ENCODE measurements at regions not wholly inside any gene's neighbourhood (a gene's known extent, or its start where the extent isn't known, plus 50 kb on each side); places are given as distances from the start of the nearest gene placed in this dataset.

- no peak for DNase-seq
- in situ Hi-C loops (cut with MboI; ENCODE audit: low pct_ligation_motif_present in 1 of 4, low pct_unique_long_range_greater_than_20kb in 1 of 4, low sequenced_read_pairs in 3 of 4) (no loop called here), intact Hi-C loops (cut with DNase I; ENCODE audit: low total_unique reads) (no loop called here)
- H3K9me3 ChIP-seq: no peaks in the 10 kb centered on the region
- H3K4me1 ChIP-seq: peaks cover 0 to 4% (median 0%) of the 10 kb centered on the region in 4 donors
- WGBS, 2 donors (ENCODE audit: low coverage in 1 of 2): 21 to 37% methylated on average over 3 to 4 of the region's 4 CpGs
- H3K27ac ChIP-seq: no peak overlapping the region
- no peaks in the 10 kb centered on the region for H3K36me3 ChIP-seq
- TF ChIP-seq POLR2A (IDR thresholded peaks at IDR 0.05) (no peak), POLR2AphosphoS5 (IDR thresholded peaks at IDR 0.05) (no peak), CTCF (IDR thresholded peaks at IDR 0.05) (no peak), EP300 (IDR thresholded peaks at IDR 0.05; ENCODE audit: low read depth) (no peak)
- no peak overlapping the region for H3K4me3 ChIP-seq
- H3K27me3 ChIP-seq: no peaks in the 10 kb centered on the region
These were observed 164.4 kb downstream of the RBM26 start for GRCh38 chr13:79241697-79242096.

GRCh38 chr13:79237981-79238380, 168.1 kb downstream of the RBM26 start:
- no peak overlapping the region for H3K27ac ChIP-seq
- H3K27me3 ChIP-seq: no peaks in the 10 kb centered on the region
- TF ChIP-seq POLR2A (IDR thresholded peaks at IDR 0.05): no peak
- no peak for TF ChIP-seq POLR2AphosphoS5 (IDR thresholded peaks at IDR 0.05)
- no peak for TF ChIP-seq EP300 (IDR thresholded peaks at IDR 0.05; ENCODE audit: low read depth)
- TF ChIP-seq CTCF (IDR thresholded peaks at IDR 0.05): no peak
- H3K9me3 ChIP-seq: no peaks in the 10 kb centered on the region
- H3K4me3 ChIP-seq: no peak overlapping the region
- 58 to 73% methylated on average over 1 to 4 of the region's 4 CpGs for WGBS, 2 donors (ENCODE audit: low coverage in 1 of 2)
- intact Hi-C loops (cut with DNase I; ENCODE audit: low total_unique reads): no loop called here
- no peak for DNase-seq
- H3K4me1 ChIP-seq: peaks cover 0 to 4% (median 0%) of the 10 kb centered on the region in 4 donors
- in situ Hi-C loops (cut with MboI; ENCODE audit: low pct_ligation_motif_present in 1 of 4, low pct_unique_long_range_greater_than_20kb in 1 of 4, low sequenced_read_pairs in 3 of 4): no loop called here
- H3K36me3 ChIP-seq: no peaks in the 10 kb centered on the region

DNA sequence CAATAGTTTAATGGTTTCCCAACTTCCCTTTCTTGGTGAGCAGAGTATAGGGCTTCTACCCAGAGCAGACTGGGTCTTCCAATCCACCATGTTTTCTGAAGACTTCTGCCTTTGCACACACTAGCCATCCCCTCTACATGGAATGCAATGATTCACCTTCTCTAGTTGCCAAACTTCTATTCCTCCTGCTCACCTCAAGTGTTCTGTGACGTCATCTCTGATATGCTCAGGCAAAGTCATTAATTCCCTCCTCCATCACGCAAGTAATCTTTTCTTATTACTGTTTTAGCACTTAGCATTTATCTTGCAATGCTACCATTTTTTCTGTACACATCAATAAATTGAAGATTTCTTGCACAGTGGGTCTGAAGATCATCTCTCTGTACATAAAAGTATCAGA, 174.2 kb downstream of the RBM26 start:
- DNase-seq: no peak
- Histone ChIP-seq H3K27me3 (no peaks in the 10 kb centered on the region), H3K36me3 (no peaks in the 10 kb centered on the region), H3K4me1 (peaks cover 0 to 16% (median 4%) of the 10 kb centered on the region in 4 donors), H3K4me3 (no peak overlapping the region), H3K27ac (no peak overlapping the region), H3K9me3 (no peaks in the 10 kb centered on the region)
- 70 to 83% methylated on average over 2 of the region's 2 CpGs for WGBS, 2 donors (ENCODE audit: low coverage in 1 of 2)
- in situ Hi-C loops (cut with MboI; ENCODE audit: low pct_ligation_motif_present in 1 of 4, low pct_unique_long_range_greater_than_20kb in 1 of 4, low sequenced_read_pairs in 3 of 4): no loop called here
- intact Hi-C loops (cut with DNase I; ENCODE audit: low total_unique reads): no loop called here
- no peak for TF ChIP-seq POLR2A (IDR thresholded peaks at IDR 0.05)
- TF ChIP-seq EP300 (IDR thresholded peaks at IDR 0.05; ENCODE audit: low read depth): no peak
- no peak for TF ChIP-seq CTCF (IDR thresholded peaks at IDR 0.05)
- TF ChIP-seq POLR2AphosphoS5 (IDR thresholded peaks at IDR 0.05): no peak

GRCh38 chr13:79229761-79230160, 176.3 kb downstream of the RBM26 start:
- Histone ChIP-seq H3K27ac (no peak overlapping the region), H3K27me3 (no peaks in the 10 kb centered on the region), H3K36me3 (no peaks in the 10 kb centered on the region), H3K9me3 (no peaks in the 10 kb centered on the region), H3K4me3 (no peak overlapping the region), H3K4me1 (peaks cover 0 to 29% (median 8%) of the 10 kb centered on the region in 4 donors)
- intact Hi-C loops (cut with DNase I; ENCODE audit: low total_unique reads): no loop called here
- no peak for DNase-seq
- 54 to 57% methylated on average over 4 of the region's 4 CpGs for WGBS, 2 donors (ENCODE audit: low coverage in 1 of 2)
- in situ Hi-C loops (cut with MboI; ENCODE audit: low pct_ligation_motif_present in 1 of 4, low pct_unique_long_range_greater_than_20kb in 1 of 4, low sequenced_read_pairs in 3 of 4): no loop called here
- no peak for TF ChIP-seq POLR2A (IDR thresholded peaks at IDR 0.05)
- no peak for TF ChIP-seq CTCF (IDR thresholded peaks at IDR 0.05)
- TF ChIP-seq POLR2AphosphoS5 (IDR thresholded peaks at IDR 0.05): no peak
- no peak for TF ChIP-seq EP300 (IDR thresholded peaks at IDR 0.05; ENCODE audit: low read depth)

Data from transverse colon (tissue), 4 donors.